ENCODE measurements at regions not wholly inside any gene's neighbourhood (a gene's known extent, or its start where the extent isn't known, plus 50 kb on each side); places are given as distances from the start of the nearest gene placed in this dataset.

DNA sequence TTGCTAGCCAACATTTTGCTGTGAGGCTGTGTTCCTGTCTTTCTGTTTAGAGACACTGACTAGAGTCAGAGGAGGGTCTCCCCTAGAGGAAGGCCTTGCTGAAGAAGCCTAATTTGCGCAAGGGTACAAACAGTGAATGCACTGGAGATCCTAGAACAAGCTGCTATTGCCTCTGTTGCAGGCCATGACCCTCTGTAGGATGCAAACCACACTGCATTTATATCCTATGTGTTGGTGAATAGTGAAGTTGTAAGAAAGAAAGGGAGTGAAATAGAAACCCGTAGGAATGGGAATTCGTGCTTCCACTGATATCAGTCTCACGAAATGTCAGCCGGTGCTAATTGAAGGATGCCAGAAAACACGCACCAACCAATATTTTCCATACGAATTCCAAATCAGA lies 88.2 kb downstream of the GJA1 start:
- Histone ChIP-seq H3K4me3 (no peak overlapping the region), H3K36me3 (no peaks in the 10 kb centered on the region), H3K27ac (no peak overlapping the region), H3K9me3 (no peaks in the 10 kb centered on the region), H3K27me3 (no peaks in the 10 kb centered on the region), H3K4me1 (ENCODE audit: insufficient read depth) (peaks cover 3% of the 10 kb centered on the region)
- no peak for DNase-seq
- TF ChIP-seq EP300 (IDR thresholded peaks at IDR 0.05) = no peak
- no peak for TF ChIP-seq POLR2A (IDR thresholded peaks at IDR 0.05)
- TF ChIP-seq, protein P1, sequence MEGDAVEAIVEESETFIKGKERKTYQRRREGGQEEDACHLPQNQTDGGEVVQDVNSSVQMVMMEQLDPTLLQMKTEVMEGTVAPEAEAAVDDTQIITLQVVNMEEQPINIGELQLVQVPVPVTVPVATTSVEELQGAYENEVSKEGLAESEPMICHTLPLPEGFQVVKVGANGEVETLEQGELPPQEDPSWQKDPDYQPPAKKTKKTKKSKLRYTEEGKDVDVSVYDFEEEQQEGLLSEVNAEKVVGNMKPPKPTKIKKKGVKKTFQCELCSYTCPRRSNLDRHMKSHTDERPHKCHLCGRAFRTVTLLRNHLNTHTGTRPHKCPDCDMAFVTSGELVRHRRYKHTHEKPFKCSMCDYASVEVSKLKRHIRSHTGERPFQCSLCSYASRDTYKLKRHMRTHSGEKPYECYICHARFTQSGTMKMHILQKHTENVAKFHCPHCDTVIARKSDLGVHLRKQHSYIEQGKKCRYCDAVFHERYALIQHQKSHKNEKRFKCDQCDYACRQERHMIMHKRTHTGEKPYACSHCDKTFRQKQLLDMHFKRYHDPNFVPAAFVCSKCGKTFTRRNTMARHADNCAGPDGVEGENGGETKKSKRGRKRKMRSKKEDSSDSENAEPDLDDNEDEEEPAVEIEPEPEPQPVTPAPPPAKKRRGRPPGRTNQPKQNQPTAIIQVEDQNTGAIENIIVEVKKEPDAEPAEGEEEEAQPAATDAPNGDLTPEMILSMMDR (IDR thresholded peaks at IDR 0.05) = no peak
- intact Hi-C loops (cut with DNase I) = no loop called here
- WGBS, 3 donors = 86 to 90% (median 88%) methylated on average over 7 of the region's 7 CpGs

DNA sequence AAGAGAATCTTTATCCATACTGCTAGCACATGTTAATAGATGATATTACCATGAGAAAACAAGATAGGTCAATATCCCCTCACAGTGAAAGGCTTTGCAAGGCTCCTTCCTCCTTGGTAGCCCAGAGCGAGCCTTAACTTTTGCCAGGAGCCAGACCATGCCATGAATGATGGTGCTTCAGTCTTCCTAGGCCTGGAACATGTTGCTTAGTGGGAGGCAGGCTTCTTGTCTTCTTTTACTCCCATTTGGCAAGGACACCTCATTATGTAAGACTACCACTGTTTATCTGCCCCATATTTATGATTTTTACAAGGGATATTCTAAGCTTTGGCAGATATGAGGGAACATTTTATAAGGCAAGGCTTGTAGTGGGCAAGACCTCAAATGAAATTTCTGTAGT lies 90.8 kb downstream of the GJA1 start:
- peaks cover 3% of the 10 kb centered on the region for H3K4me1 ChIP-seq (ENCODE audit: insufficient read depth)
- no peak for TF ChIP-seq EP300 (IDR thresholded peaks at IDR 0.05)
- TF ChIP-seq POLR2A (IDR thresholded peaks at IDR 0.05) = no peak
- TF ChIP-seq, protein P1 (IDR thresholded peaks at IDR 0.05) = no peak
- H3K9me3 ChIP-seq = no peaks in the 10 kb centered on the region
- no peak for DNase-seq
- H3K27me3 ChIP-seq = no peaks in the 10 kb centered on the region
- WGBS, 3 donors = 71 to 96% (median 96%) methylated on average over 1 of the region's 1 CpG
- no peak overlapping the region for H3K27ac ChIP-seq
- no peaks in the 10 kb centered on the region for H3K36me3 ChIP-seq
- no peak overlapping the region for H3K4me3 ChIP-seq
- intact Hi-C loops (cut with DNase I) = no loop called here

DNA sequence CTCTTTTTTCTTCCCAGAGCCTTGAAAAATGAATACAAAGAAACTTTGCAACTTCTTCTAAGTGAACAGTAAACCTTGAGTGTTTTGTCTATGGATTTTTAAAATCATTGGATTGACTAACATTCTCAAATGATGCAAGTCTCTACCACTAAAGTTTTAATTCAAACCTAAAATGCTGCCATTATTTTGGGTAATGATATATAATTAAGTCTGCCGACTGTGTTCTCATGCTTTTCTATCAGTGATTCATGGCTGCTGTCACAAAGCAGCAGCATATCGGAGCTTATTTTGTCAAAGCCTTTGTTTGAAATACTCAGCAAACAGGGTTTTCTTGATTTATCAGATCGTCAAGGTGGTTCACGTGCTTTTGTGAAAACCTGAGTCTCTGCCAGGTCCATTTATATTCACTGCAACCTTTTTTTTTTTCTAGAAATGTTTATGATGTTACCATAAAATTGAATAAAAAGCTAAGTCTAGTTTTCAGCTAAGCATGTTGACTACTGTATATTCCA lies 96.3 kb downstream of the GJA1 start:
- H3K27ac ChIP-seq = no peak overlapping the region
- H3K27me3 ChIP-seq = no peaks in the 10 kb centered on the region
- no peaks in the 10 kb centered on the region for H3K36me3 ChIP-seq
- no peak overlapping the region for H3K4me3 ChIP-seq
- WGBS, 3 donors = 61 to 71% (median 67%) methylated on average over 4 of the region's 4 CpGs
- intact Hi-C loops (cut with DNase I) = no loop called here
- H3K4me1 ChIP-seq (ENCODE audit: insufficient read depth) = no peaks in the 10 kb centered on the region
- H3K9me3 ChIP-seq = no peaks in the 10 kb centered on the region
- DNase-seq = no peak
- TF ChIP-seq EP300 (IDR thresholded peaks at IDR 0.05) = no peak

DNA sequence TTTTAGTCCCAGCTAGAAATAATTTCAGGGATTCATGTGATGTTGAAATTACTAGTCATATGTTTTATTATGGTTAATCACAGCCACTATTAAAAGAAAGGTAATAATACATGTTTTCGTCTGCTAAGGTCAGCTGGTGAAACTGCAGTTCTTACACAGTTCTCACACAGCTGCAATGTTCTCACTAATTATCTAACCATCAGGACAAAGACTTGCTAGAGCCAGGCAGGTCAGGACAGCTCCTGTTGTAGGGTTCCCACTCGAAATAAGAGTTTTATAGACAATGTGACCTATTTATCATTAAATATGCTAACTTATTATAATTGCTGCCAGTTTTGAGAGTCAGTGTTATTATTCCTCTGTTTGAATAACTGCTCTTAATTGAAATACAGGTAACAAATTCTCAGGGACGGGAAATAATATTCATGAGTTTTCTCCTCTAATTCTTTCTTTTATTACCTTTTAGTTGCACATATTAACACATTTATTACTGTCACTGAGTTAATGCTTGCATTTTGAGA lies 97.9 kb downstream of the GJA1 start:
- Histone ChIP-seq H3K4me1 (ENCODE audit: insufficient read depth) (no peaks in the 10 kb centered on the region), H3K27ac (no peak overlapping the region), H3K36me3 (no peaks in the 10 kb centered on the region), H3K9me3 (no peaks in the 10 kb centered on the region), H3K4me3 (no peak overlapping the region), H3K27me3 (no peaks in the 10 kb centered on the region)
- TF ChIP-seq, protein P1 (IDR thresholded peaks at IDR 0.05) = no peak
- TF ChIP-seq EP300 (IDR thresholded peaks at IDR 0.05) (no peak), POLR2A (IDR thresholded peaks at IDR 0.05) (no peak)
- intact Hi-C loops (cut with DNase I) = no loop called here
- DNase-seq = no peak
- WGBS, 3 donors = 39 to 49% (median 43%) methylated on average over 3 of the region's 3 CpGs

DNA sequence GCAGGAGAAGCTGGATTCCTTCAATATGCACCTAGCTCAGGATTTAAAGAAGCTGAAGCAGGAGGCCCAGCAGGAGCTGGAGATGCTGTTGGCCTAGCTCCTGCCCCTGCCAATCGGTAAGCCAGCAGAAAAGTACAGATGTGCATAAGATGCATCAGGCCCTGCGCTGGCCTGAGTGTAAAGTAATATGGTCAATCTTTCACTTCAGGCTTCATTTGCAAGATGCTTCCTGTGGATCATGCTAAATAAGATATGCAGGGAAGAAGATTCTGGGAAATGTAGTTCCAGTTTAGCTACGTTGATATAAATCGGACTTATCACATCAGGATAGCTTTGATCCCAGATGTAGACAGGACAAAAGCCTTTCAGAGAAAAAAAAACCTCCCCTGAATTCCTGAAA lies 100.3 kb downstream of the GJA1 start:
- H3K36me3 ChIP-seq = no peaks in the 10 kb centered on the region
- no peak overlapping the region for H3K4me3 ChIP-seq
- no peaks in the 10 kb centered on the region for H3K27me3 ChIP-seq
- H3K27ac ChIP-seq = no peak overlapping the region
- 95 to 97% (median 95%) methylated on average over 4 of the region's 4 CpGs for WGBS, 3 donors
- no peaks in the 10 kb centered on the region for H3K9me3 ChIP-seq
- no peaks in the 10 kb centered on the region for H3K4me1 ChIP-seq (ENCODE audit: insufficient read depth)
- intact Hi-C loops (cut with DNase I) = no loop called here
- DNase-seq = no peak
- TF ChIP-seq POLR2A (IDR thresholded peaks at IDR 0.05) (no peak), EP300 (IDR thresholded peaks at IDR 0.05) (no peak)
- TF ChIP-seq, protein P1 (IDR thresholded peaks at IDR 0.05) = no peak

Measured in ovary (tissue), 7 donors.